BLaER1 treated with 17β-estradiol and CSF1 and Interleukin-3, amounts not matched to agents 10 nM and 100 nM (cell line): ENCODE measurements at regions not wholly inside any gene's neighbourhood (a gene's known extent, or its start where the extent isn't known, plus 50 kb on each side); places are given as distances from the start of the nearest gene placed in this dataset.
"Not testable (repeated sequence)": the region's sequence is repeated elsewhere in the genome, so short reads cannot be mapped to it uniquely, and the experiment has no call there.

Experiments used
- H3K27ac ChIP-seq, 11 experiments: shearing (Covaris generic); formaldehyde crosslinking; 2 replicates each; pipeline ENCODE4 v1.8.1; 2022
- H3K27me3 ChIP-seq, 11 experiments: shearing (Covaris generic); formaldehyde crosslinking; 2 replicates each; pipeline ENCODE4 v1.8.1; 2022
- H3K36me3 ChIP-seq, 11 experiments: shearing (Covaris generic); formaldehyde crosslinking; 2 replicates each; pipeline ENCODE4 v1.8.1; 2022
- H3K4me1 ChIP-seq, 10 experiments: shearing (Covaris generic); formaldehyde crosslinking; 2 replicates each; pipeline ENCODE4 v1.8.1; 2022
- H3K4me2 ChIP-seq, 11 experiments: shearing (Covaris generic); formaldehyde crosslinking; 2 replicates each; pipeline ENCODE4 v1.8.1; 2022
- H3K4me3 ChIP-seq, 10 experiments: shearing (Covaris generic); formaldehyde crosslinking; 2 replicates each; pipeline ENCODE4 v1.8.1; 2022
- H3K9ac ChIP-seq, 11 experiments: shearing (Covaris generic); formaldehyde crosslinking; 2 replicates each; pipeline ENCODE4 v1.8.1; 2022
- H3K9me3 ChIP-seq, 11 experiments: shearing (Covaris generic); formaldehyde crosslinking; replicated peaks in 1 of 11; 2 replicates each; pipeline ENCODE4 v1.8.1; 2022
- H4K20me1 ChIP-seq, 11 experiments: shearing (Covaris generic); formaldehyde crosslinking; 2 replicates each; pipeline ENCODE4 v1.8.1; 2022
- Cebpa-rat ChIP-seq, 11 experiments: shearing (Covaris generic); IDR thresholded peaks; 2 replicates each; pipeline ENCODE4 v1.8.1; 2022

GRCh38 chr2:174673876-174674275, 76.3 kb upstream of the WIPF1 start:
- TF ChIP-seq Cebpa-rat (IDR thresholded peaks at IDR 0.05) = no peak
- H3K9ac ChIP-seq = no peak overlapping the region
- H4K20me1 ChIP-seq = no peaks in the 10 kb centered on the region
- no peaks in the 10 kb centered on the region for H3K4me1 ChIP-seq
- H3K27ac ChIP-seq = no peak overlapping the region
- H3K4me3 ChIP-seq = no peak overlapping the region
- H3K9me3 ChIP-seq = peaks cover 33 to 53% (median 41%) of the 10 kb centered on the region in 11 experiments
- no peaks in the 10 kb centered on the region for H3K27me3 ChIP-seq
- H3K36me3 ChIP-seq = peaks cover 0 to 10% (median 0%) of the 10 kb centered on the region in 11 experiments; a peak in 1 of 22 replicates
- H3K4me2 ChIP-seq = no peak overlapping the region

GRCh38 chr2:174673440-174673839, 75.8 kb upstream of the WIPF1 start:
- peaks cover 33 to 53% (median 41%) of the 10 kb centered on the region in 11 experiments for H3K9me3 ChIP-seq
- H4K20me1 ChIP-seq = no peaks in the 10 kb centered on the region
- no peak overlapping the region for H3K4me2 ChIP-seq
- H3K4me3 ChIP-seq = no peak overlapping the region
- peaks cover 0 to 10% (median 0%) of the 10 kb centered on the region in 11 experiments; a peak in 1 of 22 replicates for H3K36me3 ChIP-seq
- H3K27ac ChIP-seq = no peak overlapping the region
- no peak for TF ChIP-seq Cebpa-rat (IDR thresholded peaks at IDR 0.05)
- no peaks in the 10 kb centered on the region for H3K27me3 ChIP-seq
- no peak overlapping the region for H3K9ac ChIP-seq
- peaks cover 0 to 2% (median 0%) of the 10 kb centered on the region in 10 experiments; a peak in 2 of 20 replicates for H3K4me1 ChIP-seq

DNA sequence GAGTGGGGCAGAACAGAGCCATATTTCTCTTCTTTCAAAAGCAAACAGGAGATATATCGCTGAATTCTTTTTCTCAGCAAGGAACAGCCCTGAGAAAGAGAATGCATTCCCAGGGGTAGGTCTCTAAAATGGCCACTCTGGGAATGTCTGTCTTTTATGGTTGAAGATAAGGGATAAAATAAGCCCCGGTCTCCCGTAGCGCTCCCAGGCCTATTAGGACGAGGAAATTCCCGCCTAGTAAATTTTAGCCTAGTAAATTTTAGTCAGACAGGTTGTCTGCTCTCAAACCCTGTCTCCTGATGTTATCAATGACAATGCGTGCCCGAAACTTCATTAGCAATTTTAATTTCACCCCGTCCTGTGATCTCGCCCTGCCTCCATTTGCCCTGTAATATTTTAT, 73.9 kb upstream of the WIPF1 start:
- not testable (repeated sequence) for H3K4me3 ChIP-seq, H3K9ac ChIP-seq, H4K20me1 ChIP-seq, H3K27me3 ChIP-seq, H3K4me2 ChIP-seq, H3K27ac ChIP-seq
- Histone ChIP-seq H3K9me3 (peaks cover 33 to 53% (median 41%) of the 10 kb centered on the region in 11 experiments), H3K36me3 (peaks cover 0 to 10% (median 0%) of the 10 kb centered on the region in 11 experiments; a peak in 1 of 22 replicates), H3K4me1 (peaks cover 0 to 21% (median 9%) of the 10 kb centered on the region in 10 experiments; a peak in 11 of 20 replicates)

DNA sequence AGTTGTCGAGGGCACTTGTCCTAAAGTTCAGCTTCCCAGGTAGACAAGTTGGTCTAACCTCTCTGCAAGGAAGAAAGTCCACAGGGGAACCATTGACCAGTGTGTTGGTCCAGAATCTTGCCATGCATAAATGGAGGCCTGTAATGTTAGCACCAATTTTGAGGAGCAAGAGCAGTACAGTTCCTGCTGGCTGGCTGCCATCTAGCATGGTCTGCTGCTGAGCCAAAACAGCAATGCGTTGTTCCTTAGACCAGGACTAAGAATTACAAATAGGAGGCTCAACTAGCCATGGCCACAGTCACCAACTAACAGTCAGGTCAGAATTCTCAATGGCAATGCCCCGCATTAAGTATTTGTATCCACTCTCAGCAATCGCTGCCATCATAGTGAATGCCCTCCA, 72.8 kb upstream of the WIPF1 start:
- Histone ChIP-seq H3K27me3 (peaks cover 0 to 7% (median 0%) of the 10 kb centered on the region in 11 experiments; a peak in 4 of 22 replicates), H4K20me1 (no peaks in the 10 kb centered on the region), H3K27ac (no peak overlapping the region), H3K4me1 (peaks cover 0 to 32% (median 15%) of the 10 kb centered on the region in 10 experiments; a peak in 11 of 20 replicates), H3K9ac (no peak overlapping the region), H3K4me3 (no peak overlapping the region), H3K4me2 (no peak overlapping the region), H3K36me3 (peaks cover 0 to 10% (median 0%) of the 10 kb centered on the region in 11 experiments; a peak in 1 of 22 replicates), H3K9me3 (peaks cover 33 to 53% (median 41%) of the 10 kb centered on the region in 11 experiments)
- no peak for TF ChIP-seq Cebpa-rat (IDR thresholded peaks at IDR 0.05)

DNA sequence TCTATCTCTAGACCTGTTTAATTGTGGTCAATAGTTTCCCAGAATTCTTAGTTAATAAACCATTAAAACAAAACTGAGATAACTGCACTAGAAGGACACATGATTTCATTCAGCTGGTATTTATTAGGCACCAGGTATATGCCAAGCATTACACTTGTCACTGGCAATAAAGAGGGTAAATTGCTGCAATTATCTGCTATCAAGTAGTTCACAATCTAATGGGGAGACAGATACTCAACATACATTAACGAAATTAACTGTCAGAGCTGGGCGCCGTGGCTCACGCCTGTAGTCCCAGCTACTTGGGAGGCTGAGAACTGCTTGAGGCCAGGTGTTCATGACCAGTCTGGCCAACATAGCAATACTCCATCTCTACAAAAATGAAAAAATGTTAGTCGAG, 71.7 kb upstream of the WIPF1 start:
- Histone ChIP-seq H3K27ac (no peak overlapping the region), H4K20me1 (no peaks in the 10 kb centered on the region), H3K4me2 (no peak overlapping the region), H3K9me3 (peaks cover 33 to 53% (median 41%) of the 10 kb centered on the region in 11 experiments), H3K4me1 (peaks cover 0 to 42% (median 15%) of the 10 kb centered on the region in 10 experiments; a peak in 11 of 20 replicates), H3K36me3 (peaks cover 0 to 10% (median 0%) of the 10 kb centered on the region in 11 experiments; a peak in 1 of 22 replicates), H3K4me3 (no peak overlapping the region), H3K9ac (no peak overlapping the region), H3K27me3 (peaks cover 0 to 7% (median 0%) of the 10 kb centered on the region in 11 experiments; a peak in 4 of 22 replicates)
- TF ChIP-seq Cebpa-rat (IDR thresholded peaks at IDR 0.05) = no peak

DNA sequence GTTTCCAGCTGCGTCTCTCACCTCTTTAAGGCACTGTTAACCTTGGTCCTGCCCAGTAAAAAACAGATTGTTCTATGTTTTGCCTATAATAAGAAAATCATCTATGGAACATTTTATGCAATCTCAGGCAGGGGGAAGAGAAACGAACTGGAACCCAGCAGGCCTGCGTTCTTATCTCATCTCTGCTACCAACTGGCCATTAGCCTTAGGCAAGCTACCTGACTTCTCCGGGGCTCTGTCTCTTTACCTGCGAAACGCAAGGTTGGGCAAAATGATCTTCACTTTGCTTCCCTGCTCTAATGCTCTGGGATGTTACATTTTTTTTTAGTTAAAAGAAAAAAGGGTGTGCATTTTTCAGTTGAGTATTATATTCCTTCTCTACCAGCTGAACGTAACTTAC, 70.5 kb upstream of the WIPF1 start:
- Histone ChIP-seq H3K4me2 (peak overlapping the region in 5 of 11 experiments; percentile 67 to 88 (median 71); a peak in 10 of 22 replicates), H3K4me1 (peaks cover 0 to 55% (median 15%) of the 10 kb centered on the region in 10 experiments; a peak in 11 of 20 replicates), H3K27ac (no peak overlapping the region), H3K27me3 (peaks cover 0 to 7% (median 0%) of the 10 kb centered on the region in 11 experiments; a peak in 4 of 22 replicates), H3K4me3 (no peak overlapping the region), H3K36me3 (peaks cover 0 to 7% (median 0%) of the 10 kb centered on the region in 11 experiments; a peak in 1 of 22 replicates), H4K20me1 (no peaks in the 10 kb centered on the region), H3K9me3 (peaks cover 32 to 47% (median 37%) of the 10 kb centered on the region in 11 experiments), H3K9ac (no peak overlapping the region)
- TF ChIP-seq Cebpa-rat (IDR thresholded peaks at IDR 0.05) = no peak

GRCh38 chr2:174667250-174667860, 69.8 kb upstream of the WIPF1 start:
- 0 out of 22 replicates have a peak, but pooled peaks cover 0 to 4% (median 0%) of the 10 kb centered on the region in 11 experiments for H3K36me3 ChIP-seq
- no peaks in the 10 kb centered on the region for H4K20me1 ChIP-seq
- no peak for TF ChIP-seq Cebpa-rat (IDR thresholded peaks at IDR 0.05)
- no peak overlapping the region for H3K9ac ChIP-seq
- H3K27me3 ChIP-seq = peaks cover 0 to 7% (median 0%) of the 10 kb centered on the region in 11 experiments; a peak in 4 of 22 replicates
- H3K4me1 ChIP-seq = peaks cover 0 to 62% (median 15%) of the 10 kb centered on the region in 10 experiments; a peak in 11 of 20 replicates
- H3K4me2 ChIP-seq = peak overlapping the region in 6 of 11 experiments; percentile 3 to 88 (median 69); a peak in 11 of 22 replicates
- peaks cover 25 to 40% (median 30%) of the 10 kb centered on the region in 11 experiments for H3K9me3 ChIP-seq
- H3K27ac ChIP-seq = peak overlapping the region in 5 of 11 experiments; percentile 12 to 59 (median 44); a peak in 7 of 22 replicates
- H3K4me3 ChIP-seq = no peak overlapping the region

GRCh38 chr2:174666845-174667244, 69.2 kb upstream of the WIPF1 start:
- no peaks in the 10 kb centered on the region for H4K20me1 ChIP-seq
- H3K4me1 ChIP-seq = peaks cover 0 to 66% (median 15%) of the 10 kb centered on the region in 10 experiments; a peak in 11 of 20 replicates
- no peak overlapping the region for H3K4me3 ChIP-seq
- peak overlapping the region in 5 of 11 experiments; percentile 12 to 59 (median 44); a peak in 8 of 22 replicates for H3K27ac ChIP-seq
- peaks cover 19 to 34% (median 25%) of the 10 kb centered on the region in 11 experiments for H3K9me3 ChIP-seq
- TF ChIP-seq Cebpa-rat (IDR thresholded peaks at IDR 0.05) = no peak
- peaks cover 0 to 7% (median 0%) of the 10 kb centered on the region in 11 experiments; a peak in 4 of 22 replicates for H3K27me3 ChIP-seq
- H3K4me2 ChIP-seq = peak overlapping the region in 5 of 11 experiments; percentile 67 to 88 (median 71); a peak in 11 of 22 replicates
- H3K9ac ChIP-seq = no peak overlapping the region
- H3K36me3 ChIP-seq = 0 out of 22 replicates have a peak, but pooled peaks cover 0 to 4% (median 0%) of the 10 kb centered on the region in 11 experiments

DNA sequence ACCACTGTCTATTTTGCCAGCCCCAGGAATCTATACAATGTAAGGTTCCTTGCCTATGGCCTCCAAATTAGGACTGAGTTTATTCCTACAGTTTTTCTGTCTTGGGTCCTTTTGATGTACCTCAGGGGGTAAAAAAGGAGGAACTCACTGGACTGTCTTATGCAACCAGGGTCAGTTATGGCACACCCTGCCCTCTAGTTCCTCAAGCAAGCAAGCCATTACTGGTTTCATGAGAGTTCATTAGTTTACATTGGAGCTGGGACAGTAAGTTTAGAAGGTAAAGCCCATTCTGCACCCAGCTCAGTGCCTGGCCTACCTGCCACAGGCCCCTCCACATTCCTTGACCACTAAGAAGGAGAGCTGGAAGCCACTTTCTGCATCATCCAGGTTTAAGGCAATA, 68.7 kb upstream of the WIPF1 start:
- peak overlapping the region in 7 of 11 experiments; percentile 11 to 88 (median 67); a peak in 12 of 22 replicates for H3K4me2 ChIP-seq
- H3K4me3 ChIP-seq = no peak overlapping the region
- H3K36me3 ChIP-seq = 0 out of 22 replicates have a peak, but pooled peaks cover 0 to 4% (median 0%) of the 10 kb centered on the region in 11 experiments
- H3K27me3 ChIP-seq = peaks cover 0 to 7% (median 0%) of the 10 kb centered on the region in 11 experiments; a peak in 4 of 22 replicates
- no peak overlapping the region for H3K9ac ChIP-seq
- no peaks in the 10 kb centered on the region for H4K20me1 ChIP-seq
- peaks cover 0 to 66% (median 15%) of the 10 kb centered on the region in 10 experiments; a peak in 11 of 20 replicates for H3K4me1 ChIP-seq
- peak in 4 of 11 experiments; percentile 31 to 75 (median 46); a peak in 4 of 22 replicates for TF ChIP-seq Cebpa-rat (IDR thresholded peaks at IDR 0.05)
- peaks cover 14 to 29% (median 19%) of the 10 kb centered on the region in 11 experiments for H3K9me3 ChIP-seq
- H3K27ac ChIP-seq = peak overlapping the region in 5 of 11 experiments; percentile 12 to 59 (median 44); a peak in 8 of 22 replicates
